ENCODE measurements at regions not wholly inside any gene's neighbourhood (a gene's known extent, or its start where the extent isn't known, plus 50 kb on each side); places are given as distances from the start of the nearest gene placed in this dataset.

GRCh38 chrX:128884430-128884829 lies 638.9 kb downstream of the SMARCA1 start:
- no peak overlapping the region for H3K4me3 ChIP-seq (ENCODE audit: low read depth, low read length)
- no peak for TF ChIP-seq CTCF (IDR thresholded peaks at IDR 0.05; ENCODE audit: low read depth, low read length)

GRCh38 chrX:128883650-128884049 lies 639.6 kb downstream of the SMARCA1 start:
- no peak overlapping the region for H3K4me3 ChIP-seq (ENCODE audit: low read depth, low read length)
- TF ChIP-seq CTCF (IDR thresholded peaks at IDR 0.05; ENCODE audit: low read depth, low read length): no peak

GRCh38 chrX:128870361-128870760 lies 652.9 kb downstream of the SMARCA1 start:
- no peak for TF ChIP-seq CTCF (IDR thresholded peaks at IDR 0.05; ENCODE audit: low read depth, low read length)
- no peak overlapping the region for H3K4me3 ChIP-seq (ENCODE audit: low read depth, low read length)

DNA sequence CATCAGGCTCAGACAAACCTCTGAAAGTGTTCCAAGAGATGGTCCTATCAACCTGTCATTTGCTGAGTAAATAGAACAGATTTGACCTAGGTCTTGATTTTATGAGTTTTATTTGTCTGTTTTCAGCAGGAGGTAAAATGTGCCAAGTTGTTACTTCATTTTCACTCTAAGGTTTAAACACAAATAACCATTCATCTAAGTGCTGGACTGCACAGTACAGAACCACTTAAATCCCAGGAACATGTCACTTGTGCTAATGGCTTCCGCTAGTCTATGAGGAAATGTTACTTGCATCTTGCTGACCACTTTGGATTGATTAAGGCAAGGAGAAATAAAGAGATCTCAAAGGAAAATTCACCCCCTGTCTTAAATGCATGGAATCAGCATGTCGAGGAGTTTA lies 660.7 kb downstream of the SMARCA1 start:
- H3K4me3 ChIP-seq (ENCODE audit: low read depth, low read length): no peak overlapping the region
- no peak for TF ChIP-seq CTCF (IDR thresholded peaks at IDR 0.05; ENCODE audit: low read depth, low read length)

DNA sequence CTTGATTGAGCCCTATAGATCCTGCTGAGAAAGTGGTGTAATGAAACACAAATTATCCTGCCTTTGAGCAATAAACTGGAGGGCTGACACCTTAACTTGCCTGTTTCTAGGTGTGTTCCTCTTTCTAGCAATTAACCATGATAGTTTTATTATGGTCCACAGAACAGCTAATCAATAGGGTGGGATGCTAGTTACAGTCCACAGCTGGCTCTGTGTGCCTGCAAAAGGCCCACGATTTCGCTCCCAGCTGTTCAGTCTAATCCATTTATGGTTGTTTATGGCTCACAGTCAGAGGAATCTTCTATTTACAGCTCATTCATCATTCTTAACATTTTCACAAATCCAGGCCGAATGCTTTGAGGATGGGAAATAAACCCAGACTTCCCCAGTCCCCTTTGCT lies 674.9 kb downstream of the SMARCA1 start:
- no peak for TF ChIP-seq CTCF (IDR thresholded peaks at IDR 0.05; ENCODE audit: low read depth, low read length)
- H3K4me3 ChIP-seq (ENCODE audit: low read depth, low read length): no peak overlapping the region

DNA sequence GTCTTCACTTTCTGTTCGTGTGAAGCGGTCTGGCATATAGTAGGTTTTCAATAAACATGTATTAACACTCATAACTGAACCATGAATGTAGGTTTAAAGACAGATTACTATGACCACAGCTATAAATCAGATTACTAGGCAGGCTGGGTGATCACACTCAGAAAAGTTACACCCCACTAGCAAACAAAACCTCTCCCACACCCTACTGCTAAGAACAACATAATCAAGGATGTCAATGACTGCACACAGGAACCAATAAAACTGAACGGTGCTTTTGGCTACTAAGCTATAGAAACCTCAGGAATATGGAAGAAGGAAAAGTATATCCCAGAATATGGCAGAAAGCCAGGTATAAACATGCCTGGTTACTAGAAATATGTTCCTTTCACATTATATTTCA lies 676.9 kb downstream of the SMARCA1 start:
- no peak for TF ChIP-seq CTCF (IDR thresholded peaks at IDR 0.05; ENCODE audit: low read depth, low read length)
- no peak overlapping the region for H3K4me3 ChIP-seq (ENCODE audit: low read depth, low read length)

GRCh38 chrX:128818690-128819089 lies 704.6 kb downstream of the SMARCA1 start:
- no peak overlapping the region for H3K4me3 ChIP-seq (ENCODE audit: low read depth, low read length)
- no peak for TF ChIP-seq CTCF (IDR thresholded peaks at IDR 0.05; ENCODE audit: low read depth, low read length)
